Prostate gland (tissue), 2 donors: ENCODE measurements at regions not wholly inside any gene's neighbourhood (a gene's known extent, or its start where the extent isn't known, plus 50 kb on each side); places are given as distances from the start of the nearest gene placed in this dataset.

ENCODE experiments used
- DNase-seq: peaks from one replicate; pipeline ENCODE4 v3.0.0-alpha.2; 2019; ENCODE audit warnings: low spot score
- H3K27ac ChIP-seq, 2 donors: fragments of 200-600 bp; sonication (generic); 2 replicates each; pipeline ENCODE4 v1.5.1; 2017 to 2019
- H3K27me3 ChIP-seq: fragments of 200-600 bp; sonication (generic); replicated peaks from 2 replicates; pipeline ENCODE4 v1.5.1; 2019; ENCODE audit not compliant: insufficient read depth
- H3K36me3 ChIP-seq, 2 donors: fragments of 200-600 bp; sonication (generic); 1 replicate in 1 of 2; 2 replicates in 1 of 2; pipeline versions ENCODE4 v1.5.1 to v1.8.1; 2017 to 2019
- H3K4me1 ChIP-seq: fragments of 200-600 bp; sonication (generic); replicated peaks from 2 replicates; pipeline ENCODE4 v1.5.1; 2019
- H3K4me3 ChIP-seq, 2 donors: fragments of 200-600 bp; sonication (generic); 2 replicates each; pipeline ENCODE4 v1.5.1; 2017 to 2019
- H3K9me3 ChIP-seq: fragments of 200-600 bp; sonication (generic); 2 replicates; pipeline ENCODE4 v1.5.1; 2017
- CTCF ChIP-seq, 4 experiments: fragments of 200-600 bp in 2 of 4; fragments of 450-650 bp in 2 of 4; sonication (generic) in 2 of 4; IDR thresholded peaks; 1 replicate in 3 of 4; 2 replicates in 1 of 4; pipeline ENCODE4 v1.5.1; 2016 to 2019; ENCODE audit warnings: antibody characterized with exemption in 4 of 4, mild to moderate bottlenecking in 2 of 4, moderate library complexity in 2 of 4
- POLR2A ChIP-seq: fragments of 450-650 bp; IDR thresholded peaks from one replicate; pipeline ENCODE4 v1.6.1; 2016; ENCODE audit warnings: antibody characterized with exemption, mild to moderate bottlenecking
- POLR2AphosphoS5 ChIP-seq: sonication (generic); formaldehyde crosslinking; IDR thresholded peaks from one replicate; pipeline ENCODE4 v1.6.1; 2017; ENCODE audit warnings: antibody characterized with exemption
- WGBS: methylation state at CpG from one replicate; pipeline ENCODE4 v1.1.5; 2018; 5-methylcytosine and 5-hydroxymethylcytosine counted together
- intact Hi-C: fragments of 100-400 bp; cut with DNase I; formaldehyde crosslinking; loops from one replicate; pipeline ENCODE4 v1.14.2; 2022

- no peak overlapping the region for H3K4me3 ChIP-seq
- TF ChIP-seq POLR2AphosphoS5: no peak
- TF ChIP-seq CTCF (IDR thresholded peaks at IDR 0.05): no peak
- TF ChIP-seq POLR2A: no peak
- H3K36me3 ChIP-seq: no peaks in the 10 kb centered on the region
- no peaks in the 10 kb centered on the region for H3K9me3 ChIP-seq
- no peaks in the 10 kb centered on the region for H3K4me1 ChIP-seq
- no peaks in the 10 kb centered on the region for H3K27me3 ChIP-seq
- peak overlapping the region in 1 of 2 donors; percentile 12 for H3K27ac ChIP-seq
- 82% methylated on average over 2 of the region's 2 CpGs for WGBS
- intact Hi-C loops: loop anchor here (5.0 to 10.0 kb wide), 2 partner anchors 130 to 287 kb away; no protein-coding TSS in a partner anchor
- DNase-seq: no peak
Observed at GRCh38 chr1:94334764-94335163, 83.4 kb upstream of the ABCD3 start.

- no peaks in the 10 kb centered on the region for H3K36me3 ChIP-seq
- H3K4me1 ChIP-seq: no peaks in the 10 kb centered on the region
- intact Hi-C loops: loop anchor here (5.0 to 10.0 kb wide), 2 partner anchors 132 to 286 kb away; no protein-coding TSS in a partner anchor
- 76% methylated on average over 4 of the region's 4 CpGs for WGBS
- no peaks in the 10 kb centered on the region for H3K9me3 ChIP-seq
- no peak for TF ChIP-seq POLR2A
- no peak for TF ChIP-seq POLR2AphosphoS5
- TF ChIP-seq CTCF (IDR thresholded peaks at IDR 0.05): no peak
- no peak overlapping the region for H3K27ac ChIP-seq
- no peak for DNase-seq
- no peak overlapping the region for H3K4me3 ChIP-seq
- H3K27me3 ChIP-seq: no peaks in the 10 kb centered on the region
Observed at GRCh38 chr1:94332952-94333351, 85.2 kb upstream of the ABCD3 start.

- Histone ChIP-seq H3K4me1 (no peaks in the 10 kb centered on the region), H3K4me3 (no peak overlapping the region), H3K27me3 (no peaks in the 10 kb centered on the region), H3K9me3 (no peaks in the 10 kb centered on the region), H3K36me3 (no peaks in the 10 kb centered on the region), H3K27ac (no peak overlapping the region)
- no peak for TF ChIP-seq CTCF (IDR thresholded peaks at IDR 0.05)
- TF ChIP-seq POLR2A: no peak
- no peak for TF ChIP-seq POLR2AphosphoS5
- no peak for DNase-seq
- intact Hi-C loops: loop anchor here (5.0 to 10.0 kb wide), 2 partner anchors 132 to 285 kb away; no protein-coding TSS in a partner anchor
Observed at GRCh38 chr1:94332516-94332915, 85.7 kb upstream of the ABCD3 start.

- TF ChIP-seq CTCF (IDR thresholded peaks at IDR 0.05) (peak in 3 of 4 experiments; percentile 7 to 27 (median 12)), POLR2AphosphoS5 (no peak), POLR2A (no peak)
- no peak overlapping the region for H3K4me3 ChIP-seq
- H3K4me1 ChIP-seq: peaks cover 5% of the 10 kb centered on the region
- intact Hi-C loops: loop anchor here (5.0 to 10.0 kb wide), 3 partner anchors 93 to 283 kb away; partner anchors contain the start of gene ARHGAP29
- no peaks in the 10 kb centered on the region for H3K36me3 ChIP-seq
- H3K27ac ChIP-seq: no peak overlapping the region
- no peaks in the 10 kb centered on the region for H3K27me3 ChIP-seq
- no peaks in the 10 kb centered on the region for H3K9me3 ChIP-seq
- no peak for DNase-seq
- 48% methylated on average over 3 of the region's 3 CpGs for WGBS
Observed at GRCh38 chr1:94329986-94330385, 88.2 kb upstream of the ABCD3 start.

- TF ChIP-seq POLR2AphosphoS5 (no peak), POLR2A (no peak), CTCF (IDR thresholded peaks at IDR 0.05) (no peak)
- DNase-seq: no peak
- no peaks in the 10 kb centered on the region for H3K27me3 ChIP-seq
- 90% methylated on average over 4 of the region's 4 CpGs for WGBS
- H3K27ac ChIP-seq: no peak overlapping the region
- H3K4me3 ChIP-seq: no peak overlapping the region
- intact Hi-C loops: loop anchor here (5.0 kb wide), 1 partner anchor 92 kb away; the partner anchor contains the start of gene ARHGAP29
- no peaks in the 10 kb centered on the region for H3K9me3 ChIP-seq
- no peaks in the 10 kb centered on the region for H3K36me3 ChIP-seq
- H3K4me1 ChIP-seq: peaks cover 5% of the 10 kb centered on the region
Observed at GRCh38 chr1:94329276-94329675, 88.9 kb upstream of the ABCD3 start.
